Mesenchymal stem cell (in vitro differentiated cells and primary cell): ENCODE measurements at regions not wholly inside any gene's neighbourhood (a gene's known extent, or its start where the extent isn't known, plus 50 kb on each side); places are given as distances from the start of the nearest gene placed in this dataset.

Source experiments
- DNase-seq: peaks from one replicate; pipeline ENCODE4 v3.0.0-alpha.2; 2013
- H2AFZ ChIP-seq: one replicate; pipeline ENCODE4 v1.6.1; 2013; ENCODE audit warnings: low read depth, mild to moderate bottlenecking, control low read depth, inconsistent platforms, low read length, moderate library complexity
- H2AK5ac ChIP-seq: 2 replicates; pipeline ENCODE4 v1.6.1; 2013; ENCODE audit warnings: low read length, moderate library complexity, mild to moderate bottlenecking, inconsistent platforms; ENCODE audit not compliant: severe bottlenecking
- H2BK120ac ChIP-seq: one replicate; pipeline ENCODE4 v1.6.1; 2013; ENCODE audit warnings: low read depth, mild to moderate bottlenecking, inconsistent platforms, low read length, moderate library complexity
- H2BK12ac ChIP-seq, 2 experiments: one replicate each; pipeline ENCODE4 v1.6.1; 2013; ENCODE audit warnings: inconsistent platforms in 2 of 2, low read length in 2 of 2, mild to moderate bottlenecking in 2 of 2, moderate library complexity in 2 of 2, control low read depth in 1 of 2
- H2BK15ac ChIP-seq: one replicate; pipeline ENCODE4 v1.6.1; 2013; ENCODE audit warnings: mild to moderate bottlenecking, low read depth, inconsistent platforms; ENCODE audit not compliant: poor library complexity, severe bottlenecking
- H2BK5ac ChIP-seq: 2 replicates; pipeline ENCODE4 v1.6.1; 2013; ENCODE audit warnings: low read depth, mild to moderate bottlenecking, low read length, control low read depth, inconsistent platforms; ENCODE audit not compliant: poor library complexity, severe bottlenecking
- H3K14ac ChIP-seq, 2 experiments: one replicate each; pipeline ENCODE4 v1.6.1; 2013; ENCODE audit warnings: inconsistent platforms in 2 of 2, low read length in 2 of 2, control low read depth in 1 of 2, mild to moderate bottlenecking in 1 of 2, moderate library complexity in 1 of 2
- H3K18ac ChIP-seq, 2 experiments: one replicate each; pipeline ENCODE4 v1.6.1; 2013; ENCODE audit warnings: inconsistent platforms in 2 of 2, low read length in 2 of 2, control low read depth in 1 of 2, low read depth in 1 of 2, mild to moderate bottlenecking in 1 of 2
- H3K23ac ChIP-seq, 2 experiments: one replicate each; pipeline ENCODE4 v1.6.1; 2013; ENCODE audit warnings: inconsistent platforms in 2 of 2, low read length in 2 of 2, mild to moderate bottlenecking in 2 of 2, moderate library complexity in 2 of 2, control low read depth in 1 of 2
- H3K27ac ChIP-seq: 2 replicates; pipeline ENCODE4 v1.5.1; 2013; ENCODE audit warnings: mild to moderate bottlenecking, moderate library complexity, low read length, control low read depth, inconsistent platforms; ENCODE audit not compliant: poor library complexity, severe bottlenecking
- H3K27me3 ChIP-seq, 2 experiments: 2 replicates each; pipeline versions ENCODE4 v1.6.1 to v1.7.0; 2013; ENCODE audit warnings: low read length in 2 of 2, mild to moderate bottlenecking in 2 of 2, moderate library complexity in 2 of 2, control low read depth in 1 of 2, inconsistent platforms in 1 of 2; ENCODE audit not compliant: control insufficient read depth in 1 of 2, insufficient read depth in 1 of 2
- H3K36me3 ChIP-seq, 2 experiments: 2 replicates each; pipeline versions ENCODE4 v1.6.1 to v1.7.0; 2013; ENCODE audit warnings: low read length in 2 of 2, control low read depth in 1 of 2, inconsistent platforms in 1 of 2, low read depth in 1 of 2, mild to moderate bottlenecking in 1 of 2; ENCODE audit not compliant: insufficient read depth in 2 of 2, control insufficient read depth in 1 of 2
- H3K4ac ChIP-seq, 2 experiments: one replicate each; pipeline ENCODE4 v1.6.1; 2013; ENCODE audit warnings: inconsistent platforms in 2 of 2, low read length in 2 of 2, mild to moderate bottlenecking in 2 of 2, moderate library complexity in 2 of 2, control low read depth in 1 of 2, low read depth in 1 of 2
- H3K4me1 ChIP-seq: 2 replicates; pipeline ENCODE4 v1.6.1; 2013; ENCODE audit warnings: low read depth, low read length, control low read depth; ENCODE audit not compliant: control insufficient read depth, insufficient read depth
- H3K4me2 ChIP-seq: 2 replicates; pipeline ENCODE4 v1.6.1; 2013; ENCODE audit warnings: low read length, mild to moderate bottlenecking, inconsistent platforms; ENCODE audit not compliant: poor library complexity, severe bottlenecking
- H3K4me3 ChIP-seq, 2 experiments: 2 replicates each; pipeline versions ENCODE4 v1.5.1 to v1.7.0; 2013; ENCODE audit warnings: low read length in 2 of 2, mild to moderate bottlenecking in 2 of 2, control low read depth in 1 of 2, low read depth in 1 of 2; ENCODE audit not compliant: insufficient read depth in 1 of 2
- H3K79me1 ChIP-seq: replicated peaks from 2 replicates; pipeline ENCODE4 v1.6.1; 2013; ENCODE audit warnings: mild to moderate bottlenecking, control low read depth, low read length, inconsistent platforms; ENCODE audit not compliant: poor library complexity, severe bottlenecking
- H3K9ac ChIP-seq: 2 replicates; pipeline ENCODE4 v1.7.0; 2013; ENCODE audit warnings: mild to moderate bottlenecking, low read length, moderate library complexity
- H3K9me3 ChIP-seq: 2 replicates; pipeline ENCODE4 v1.7.0; 2013; ENCODE audit warnings: mild to moderate bottlenecking, low read length; ENCODE audit not compliant: control insufficient read depth
- H4K8ac ChIP-seq: one replicate; pipeline ENCODE4 v1.6.1; 2013; ENCODE audit warnings: inconsistent platforms, mild to moderate bottlenecking, low read length, moderate library complexity
- H4K91ac ChIP-seq: one replicate; pipeline ENCODE4 v1.6.1; 2013; ENCODE audit warnings: mild to moderate bottlenecking, low read length, inconsistent platforms
- WGBS: methylation state at CpG from one replicate; pipeline ENCODE4 v1.1.7; 2013; ENCODE audit warnings: mixed read lengths; 5-methylcytosine and 5-hydroxymethylcytosine counted together

DNA sequence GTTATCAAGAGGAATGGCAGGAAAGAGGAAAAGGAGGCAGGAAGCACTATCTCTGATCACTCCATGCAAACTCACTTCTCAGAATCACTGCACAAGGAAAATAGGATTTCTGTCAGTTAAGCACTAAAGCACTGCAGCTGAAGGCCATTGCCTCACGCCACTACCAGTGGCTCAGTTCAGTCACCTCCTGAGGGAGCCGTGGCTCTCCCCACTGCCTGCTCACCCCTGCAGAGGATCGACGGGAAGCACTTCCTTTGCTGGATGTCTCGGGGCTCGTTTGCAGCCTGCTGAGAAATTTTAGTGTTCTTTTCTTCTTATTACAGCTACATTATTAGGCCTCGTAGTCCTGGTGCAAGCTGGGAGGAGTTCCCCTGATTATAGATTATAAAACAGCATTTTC, 90.1 kb upstream of the ADCY1 start:
- H3K27me3 ChIP-seq, result no peaks in the 10 kb centered on the region
- H2BK5ac ChIP-seq, result no peak overlapping the region
- no peaks in the 10 kb centered on the region for H3K9me3 ChIP-seq
- 21% methylated on average over 4 of the region's 7 CpGs for WGBS
- DNase-seq, result no peak
- H2BK12ac ChIP-seq, result no peak overlapping the region
- no peak overlapping the region for H2BK15ac ChIP-seq
- H3K4me2 ChIP-seq, result no peak overlapping the region
- H3K4ac ChIP-seq, result no peak overlapping the region
- H2AK5ac ChIP-seq, result no peak overlapping the region
- H3K18ac ChIP-seq, result no peak overlapping the region
- H3K4me3 ChIP-seq, result no peak overlapping the region
- H3K14ac ChIP-seq, result no peak overlapping the region
- no peak overlapping the region for H4K8ac ChIP-seq
- no peak overlapping the region for H3K23ac ChIP-seq
- H4K91ac ChIP-seq, result no peak overlapping the region
- no peak overlapping the region for H2BK120ac ChIP-seq
- H2AFZ ChIP-seq, result no peak overlapping the region
- H3K9ac ChIP-seq, result no peak overlapping the region
- no peaks in the 10 kb centered on the region for H3K79me1 ChIP-seq
- H3K27ac ChIP-seq, result no peak overlapping the region
- no peaks in the 10 kb centered on the region for H3K36me3 ChIP-seq
- no peaks in the 10 kb centered on the region for H3K4me1 ChIP-seq

DNA sequence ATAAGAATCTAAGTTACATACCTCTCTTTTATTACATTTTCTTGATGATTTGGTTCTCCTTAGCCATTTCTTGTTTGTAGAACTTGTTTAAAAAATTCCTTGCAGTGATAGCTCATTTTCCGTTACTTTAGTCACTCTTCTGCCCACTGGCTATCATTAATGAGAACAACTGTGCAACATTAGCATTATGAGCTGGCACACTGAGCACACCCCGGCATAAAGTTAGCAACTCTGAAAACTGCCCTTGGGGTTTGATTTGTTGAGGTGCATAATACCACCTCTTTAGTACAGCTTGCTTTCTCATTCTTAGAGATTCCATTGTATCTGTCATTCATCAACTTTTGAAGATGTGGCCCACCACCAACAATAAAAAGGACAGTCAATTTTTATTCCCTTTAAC, 87.6 kb upstream of the ADCY1 start:
- Histone ChIP-seq H3K4me3 (no peak overlapping the region), H3K9me3 (peaks cover 3% of the 10 kb centered on the region), H3K27me3 (no peaks in the 10 kb centered on the region), H3K18ac (no peak overlapping the region), H2AFZ (no peak overlapping the region), H3K9ac (no peak overlapping the region), H2BK12ac (no peak overlapping the region), H4K91ac (no peak overlapping the region), H3K14ac (no peak overlapping the region), H3K36me3 (no peaks in the 10 kb centered on the region), H3K79me1 (no peaks in the 10 kb centered on the region), H3K4me1 (no peaks in the 10 kb centered on the region), H3K27ac (no peak overlapping the region), H3K4me2 (no peak overlapping the region), H2BK120ac (no peak overlapping the region), H2AK5ac (no peak overlapping the region), H2BK15ac (no peak overlapping the region), H2BK5ac (no peak overlapping the region), H4K8ac (no peak overlapping the region), H3K23ac (no peak overlapping the region), H3K4ac (no peak overlapping the region)
- WGBS, result 90% methylated on average over 2 of the region's 2 CpGs
- DNase-seq, result no peak

GRCh38 chr7:45494885-45495284, 79.3 kb upstream of the ADCY1 start:
- H3K27me3 ChIP-seq, result peaks cover 0 to 35% of the 10 kb centered on the region in 2 experiments
- DNase-seq, result no peak
- no peak overlapping the region for H3K27ac ChIP-seq
- no peak overlapping the region for H2BK12ac ChIP-seq
- H3K9ac ChIP-seq, result no peak overlapping the region
- no peaks in the 10 kb centered on the region for H3K36me3 ChIP-seq
- no peak overlapping the region for H2AK5ac ChIP-seq
- no peak overlapping the region for H3K23ac ChIP-seq
- H2BK120ac ChIP-seq, result no peak overlapping the region
- WGBS, result 70% methylated on average over 7 of the region's 7 CpGs
- no peaks in the 10 kb centered on the region for H3K4me1 ChIP-seq
- H3K4me2 ChIP-seq, result no peak overlapping the region
- H2BK5ac ChIP-seq, result no peak overlapping the region
- no peak overlapping the region for H2AFZ ChIP-seq
- no peak overlapping the region for H3K4me3 ChIP-seq
- no peaks in the 10 kb centered on the region for H3K79me1 ChIP-seq
- H4K8ac ChIP-seq, result no peak overlapping the region
- no peak overlapping the region for H4K91ac ChIP-seq
- H3K4ac ChIP-seq, result no peak overlapping the region
- H3K9me3 ChIP-seq, result peaks cover 3% of the 10 kb centered on the region
- no peak overlapping the region for H3K18ac ChIP-seq
- no peak overlapping the region for H3K14ac ChIP-seq
- H2BK15ac ChIP-seq, result no peak overlapping the region

- no peak overlapping the region for H2BK120ac ChIP-seq
- H2BK12ac ChIP-seq, result no peak overlapping the region
- H3K23ac ChIP-seq, result no peak overlapping the region
- no peaks in the 10 kb centered on the region for H3K36me3 ChIP-seq
- no peak overlapping the region for H2BK5ac ChIP-seq
- H3K27ac ChIP-seq, result no peak overlapping the region
- H3K9ac ChIP-seq, result no peak overlapping the region
- no peaks in the 10 kb centered on the region for H3K4me1 ChIP-seq
- H3K27me3 ChIP-seq, result peaks cover 0 to 35% of the 10 kb centered on the region in 2 experiments
- no peaks in the 10 kb centered on the region for H3K79me1 ChIP-seq
- no peak overlapping the region for H2AK5ac ChIP-seq
- H4K91ac ChIP-seq, result no peak overlapping the region
- H2AFZ ChIP-seq, result no peak overlapping the region
- H4K8ac ChIP-seq, result no peak overlapping the region
- no peak overlapping the region for H3K18ac ChIP-seq
- no peak overlapping the region for H2BK15ac ChIP-seq
- no peak overlapping the region for H3K14ac ChIP-seq
- H3K4me3 ChIP-seq, result no peak overlapping the region
- DNase-seq, result no peak
- no CpG with 5 or more reads among the region's 3 CpGs for WGBS
- no peak overlapping the region for H3K4ac ChIP-seq
- H3K9me3 ChIP-seq, result peaks cover 3% of the 10 kb centered on the region
- no peak overlapping the region for H3K4me2 ChIP-seq
Observed at GRCh38 chr7:45495618-45496017, 78.5 kb upstream of the ADCY1 start.
